ENCODE measurements at regions not wholly inside any gene's neighbourhood (a gene's known extent, or its start where the extent isn't known, plus 50 kb on each side); places are given as distances from the start of the nearest gene placed in this dataset.

- DNase-seq: no peak
Observed at GRCh38 chr4:155546451-155546850, 120.2 kb upstream of the GUCY1A1 start.

- DNase-seq: no peak
Observed at GRCh38 chr4:155545456-155545855, 121.2 kb upstream of the GUCY1A1 start.

GRCh38 chr4:155544547-155544946 lies 122.1 kb upstream of the GUCY1A1 start:
- no peak for DNase-seq

- no peak for DNase-seq
Observed at GRCh38 chr4:155543126-155543765, 123.4 kb upstream of the GUCY1A1 start.

DNA sequence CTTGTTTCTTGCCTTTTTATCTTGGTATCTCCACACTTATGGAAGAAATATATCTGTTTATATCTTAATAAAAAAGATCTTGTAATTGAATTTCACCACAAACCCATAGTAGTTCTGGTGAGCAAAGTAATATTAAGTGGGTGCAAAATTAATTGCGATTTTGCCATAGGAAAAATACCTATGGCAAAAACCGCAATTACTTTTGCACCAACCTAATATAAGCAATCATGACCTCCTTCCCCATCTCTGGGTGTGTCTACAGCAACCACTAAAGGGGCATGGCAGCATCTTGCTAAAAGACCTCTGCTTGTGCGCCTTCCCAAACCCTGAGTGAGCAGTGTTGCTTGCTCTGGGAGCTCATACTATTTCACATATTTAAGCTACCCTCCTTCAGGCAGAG lies 124.2 kb upstream of the GUCY1A1 start:
- no peak for DNase-seq

DNA sequence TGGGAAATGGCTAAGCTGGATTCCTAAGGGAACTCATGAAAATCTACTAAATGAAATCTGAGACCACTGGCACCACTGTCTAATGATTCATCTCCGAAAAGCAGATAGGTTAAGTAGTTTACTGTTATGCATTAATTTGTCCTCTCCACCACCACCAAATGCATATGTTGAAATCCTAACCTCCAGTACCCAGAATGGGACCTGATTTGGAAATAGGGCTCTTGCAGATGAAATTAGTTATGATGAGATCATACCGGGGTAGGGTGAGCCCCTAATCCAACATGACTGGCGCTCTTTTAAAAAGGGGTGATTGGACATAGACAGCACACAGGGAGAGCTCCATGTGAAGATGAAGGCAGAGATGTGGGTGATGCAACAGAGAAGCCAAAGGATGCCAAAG lies 124.9 kb upstream of the GUCY1A1 start:
- DNase-seq: no peak

DNA sequence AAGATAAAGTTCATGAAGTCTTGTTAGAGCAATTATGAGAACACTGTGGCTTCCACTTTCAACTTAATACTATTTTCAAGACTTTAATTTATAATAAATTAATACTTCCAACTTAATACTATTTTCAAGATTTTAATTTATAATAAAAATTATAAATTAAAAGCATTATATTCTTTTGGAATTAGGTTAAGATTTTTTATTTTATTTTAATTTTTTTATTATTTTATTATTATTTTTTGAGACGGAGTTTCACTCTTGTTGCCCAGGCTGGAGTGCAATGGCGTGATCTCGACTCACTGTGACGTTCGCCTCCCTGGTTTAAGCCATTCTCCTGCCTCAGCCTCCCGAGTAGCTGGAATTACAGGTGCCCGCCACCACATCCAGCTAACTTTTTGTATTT lies 126.0 kb upstream of the GUCY1A1 start:
- DNase-seq: no peak

- DNase-seq: no peak
Observed at GRCh38 chr4:155539746-155540145, 126.9 kb upstream of the GUCY1A1 start.

GRCh38 chr4:155535802-155536454 lies 130.7 kb upstream of the GUCY1A1 start:
- DNase-seq: no peak

- no peak for DNase-seq
Observed at GRCh38 chr4:155532373-155533085, 134.1 kb upstream of the GUCY1A1 start.

GRCh38 chr4:155530857-155531256 lies 135.8 kb upstream of the GUCY1A1 start:
- DNase-seq: no peak

- DNase-seq: no peak
Observed at GRCh38 chr4:155530290-155530689, 136.4 kb upstream of the GUCY1A1 start.

DNA sequence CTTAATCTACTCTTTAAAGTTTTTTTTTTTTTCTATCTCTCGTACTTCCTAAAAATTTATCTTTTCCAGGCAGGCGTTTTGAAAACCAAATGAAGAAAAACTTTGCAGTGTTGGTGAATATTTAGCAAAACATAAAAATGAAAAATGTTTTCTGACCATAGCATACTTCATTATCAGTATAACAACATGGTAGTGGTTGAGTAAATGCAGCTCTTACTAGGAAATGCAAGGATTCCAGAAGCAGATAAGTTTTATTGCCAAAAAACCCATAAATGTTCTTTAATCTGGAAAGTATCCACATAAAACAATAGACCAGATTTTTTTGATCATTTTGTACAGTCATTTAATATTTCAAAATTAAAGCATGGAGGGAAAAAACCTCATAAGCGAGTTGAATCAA lies 136.9 kb upstream of the GUCY1A1 start:
- no peak for DNase-seq

- DNase-seq: no peak
Observed at GRCh38 chr4:155529272-155529671, 137.4 kb upstream of the GUCY1A1 start.

DNA sequence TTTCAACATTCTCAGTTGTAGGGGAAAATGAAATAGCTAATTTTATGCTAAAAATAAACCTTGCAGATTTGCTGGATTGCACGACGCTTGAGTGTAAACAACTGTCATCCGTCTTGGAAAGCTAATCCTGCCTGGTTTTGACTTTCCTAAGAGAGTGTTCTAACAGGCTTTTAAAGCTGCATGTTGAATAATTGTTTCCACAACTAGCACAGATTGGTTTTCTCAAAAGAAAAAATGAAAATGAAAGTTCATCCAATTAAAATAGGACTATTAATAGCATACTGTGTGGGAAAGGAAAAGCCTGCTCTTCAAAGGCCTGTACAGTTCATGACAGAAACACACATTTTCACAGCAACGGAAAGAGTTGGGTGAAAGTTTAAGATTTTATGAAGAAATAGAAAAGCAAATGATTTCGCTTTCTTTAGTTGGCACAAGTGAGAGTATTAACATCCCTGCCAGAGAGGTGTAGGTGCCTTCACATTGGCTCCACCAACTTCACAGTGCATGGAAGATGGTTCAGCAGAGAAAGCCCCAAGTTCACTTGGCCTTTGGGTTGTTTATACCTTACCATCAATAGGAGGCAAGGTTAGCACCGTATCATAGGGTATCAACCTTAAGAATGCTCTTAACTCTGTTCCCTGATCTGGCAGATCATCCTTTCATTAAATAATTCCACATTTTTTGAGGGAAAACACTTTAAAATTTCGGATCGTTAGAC lies 140.0 kb upstream of the GUCY1A1 start:
- no peak for DNase-seq

- DNase-seq: no peak
Observed at GRCh38 chr4:155524926-155525455, 141.7 kb upstream of the GUCY1A1 start.

DNA sequence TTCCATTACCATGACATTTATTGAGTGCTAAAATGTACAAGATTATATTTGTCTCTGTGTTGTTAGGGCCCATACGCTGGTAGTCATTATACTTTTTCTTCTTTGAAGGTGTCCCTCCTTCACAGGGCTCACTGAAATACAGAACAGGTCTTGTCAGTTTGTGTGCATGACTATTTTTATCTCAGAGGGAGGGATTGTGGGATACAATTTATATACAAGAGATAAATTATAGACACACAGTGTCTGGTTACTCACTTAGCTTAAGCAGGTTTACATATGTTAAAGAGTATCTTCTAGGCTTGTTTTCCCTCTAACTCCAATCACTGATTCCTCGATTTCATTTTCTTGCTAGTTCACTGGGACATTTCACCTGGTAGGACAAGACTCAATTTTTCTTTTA lies 143.3 kb upstream of the GUCY1A1 start:
- no peak for DNase-seq

GRCh38 chr4:155522201-155522600 lies 144.4 kb upstream of the GUCY1A1 start:
- no peak for DNase-seq

DNA sequence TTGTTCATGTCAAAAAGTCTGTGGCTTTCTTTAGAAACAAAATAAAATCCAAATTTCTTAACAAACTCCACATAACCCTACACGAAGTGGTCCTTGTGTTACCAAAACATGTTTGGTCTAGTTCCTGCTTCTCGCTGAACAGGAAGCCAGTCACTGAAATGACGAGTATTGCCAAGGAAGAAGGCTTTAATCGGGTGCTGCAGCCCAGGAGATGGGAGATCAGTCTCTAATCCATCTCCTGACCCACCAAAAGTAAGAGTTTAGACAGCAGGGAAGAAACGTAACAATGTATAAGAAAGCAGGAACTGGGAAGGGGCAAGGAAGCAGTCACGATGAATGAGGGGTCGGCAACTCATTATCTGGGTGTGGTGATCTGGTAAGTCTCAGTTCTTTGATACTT lies 144.6 kb upstream of the MAP9 start:
- DNase-seq: no peak

GRCh38 chr4:155515444-155516075 lies 138.8 kb upstream of the MAP9 start:
- no peak for DNase-seq

GRCh38 chr4:155514628-155515027 lies 137.9 kb upstream of the MAP9 start:
- DNase-seq: no peak

- no peak for DNase-seq
Observed at GRCh38 chr4:155512817-155513216, 136.1 kb upstream of the MAP9 start.

DNA sequence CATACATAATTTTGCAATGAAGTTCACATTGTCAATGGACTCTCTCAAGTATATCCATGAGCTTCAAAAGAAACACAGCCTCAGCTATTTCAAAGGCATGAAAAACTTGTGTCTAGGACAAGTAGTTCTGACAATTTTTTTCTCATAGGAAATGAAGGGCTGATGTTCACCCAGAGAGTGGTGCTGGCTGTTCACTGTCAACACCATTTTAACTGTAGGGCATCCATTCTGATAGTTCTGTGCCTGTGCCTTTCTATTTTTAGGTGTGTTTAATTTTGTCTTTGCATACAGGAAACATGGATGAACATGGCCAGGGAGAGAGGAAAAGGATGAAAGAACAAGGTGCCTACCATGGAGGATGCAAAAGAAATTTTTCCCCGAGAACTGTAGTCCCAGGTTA lies 135.3 kb upstream of the MAP9 start:
- no peak for DNase-seq
